NCI-H510A treated with DMSO at 0.1 percent for 48 hours (cell line): ENCODE measurements at regions not wholly inside any gene's neighbourhood (a gene's known extent, or its start where the extent isn't known, plus 50 kb on each side); places are given as distances from the start of the nearest gene placed in this dataset.
"Not testable (repeated sequence)": the region's sequence is repeated elsewhere in the genome, so short reads cannot be mapped to it uniquely, and the experiment has no call there.

ENCODE experiments used
- DNase-seq: peaks from one replicate; lab custom pipeline; 2025; lab: John Stamatoyannopoulos, UW

DNA sequence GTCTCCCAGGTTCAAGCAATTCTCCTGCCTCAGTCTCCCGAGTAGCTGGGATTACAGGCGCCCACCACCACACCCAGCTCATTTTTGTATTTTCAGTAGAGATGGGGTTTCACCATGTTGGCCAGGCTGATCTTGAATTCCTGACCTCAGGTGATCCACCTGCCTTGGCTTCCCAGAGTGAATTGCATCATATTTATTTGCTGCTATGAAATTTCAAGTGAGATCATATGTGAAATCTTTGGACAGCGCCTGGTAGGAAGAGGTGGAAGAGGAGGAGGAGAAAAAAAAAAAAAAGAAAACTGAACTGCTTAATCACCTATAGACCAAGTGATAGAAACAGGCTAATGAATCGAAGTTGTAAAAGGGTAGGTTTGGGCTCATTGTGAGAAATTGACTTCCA, 557.8 kb upstream of the C16orf82 start:
- not testable (repeated sequence) for DNase-seq

DNA sequence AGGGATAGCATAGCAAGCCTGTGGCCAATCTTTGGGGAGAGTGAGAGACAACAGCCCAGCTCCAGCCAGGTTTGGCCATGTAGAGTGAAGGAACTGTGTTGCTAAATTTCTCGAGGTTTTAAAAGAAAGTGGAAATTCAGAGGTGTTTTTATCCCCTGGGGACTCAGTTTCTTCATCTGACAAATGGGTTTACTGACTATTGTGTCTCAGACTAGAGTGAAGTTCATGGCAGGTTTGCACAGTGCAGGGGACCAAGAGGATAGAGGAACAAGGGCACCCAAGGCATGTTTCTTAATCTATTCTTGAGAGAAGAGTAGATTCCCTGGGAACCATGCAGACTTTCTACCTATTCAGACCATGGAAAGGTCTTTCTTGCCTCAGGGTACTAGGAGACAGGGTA, 555.8 kb upstream of the C16orf82 start:
- DNase-seq, result no peak

DNA sequence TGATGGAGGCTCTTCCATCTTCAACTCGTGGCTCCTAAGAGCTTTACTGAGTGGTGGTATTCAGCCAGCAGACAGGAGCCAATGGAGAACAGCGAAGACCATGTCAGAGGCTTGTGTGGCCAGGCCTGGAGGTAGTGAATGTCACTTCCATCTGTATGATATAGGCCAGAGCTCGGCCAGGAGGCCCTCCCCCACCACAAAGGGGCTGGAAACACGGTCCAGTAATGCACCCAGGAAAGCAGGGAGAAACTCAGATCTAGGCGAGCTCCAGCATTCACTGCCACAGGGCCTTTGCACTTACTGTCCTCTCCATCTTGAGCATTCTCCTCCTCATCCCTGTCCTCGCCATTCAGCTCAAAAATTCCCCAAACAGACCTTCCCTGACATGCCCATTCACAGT, 555.3 kb upstream of the C16orf82 start:
- no peak for DNase-seq

DNA sequence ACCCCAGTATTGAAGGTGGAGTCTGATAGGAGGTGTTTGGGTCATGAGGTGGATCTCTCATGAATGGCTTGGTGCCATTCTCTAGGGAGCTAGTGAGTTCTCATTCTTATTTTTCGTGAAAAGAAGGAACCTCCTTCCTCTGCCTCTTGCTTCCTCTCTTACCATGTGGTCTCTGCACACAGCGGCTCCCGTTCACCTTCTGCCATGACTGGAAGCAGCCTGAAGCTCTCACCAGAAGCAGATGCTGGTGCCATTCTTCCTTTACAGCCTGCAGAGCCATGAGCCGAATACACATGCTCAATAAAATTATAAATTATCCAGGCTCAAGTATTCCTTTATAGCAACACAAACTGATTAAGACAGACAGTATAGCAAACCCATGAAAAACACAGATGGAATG, 545.1 kb upstream of the C16orf82 start:
- DNase-seq, result no peak

DNA sequence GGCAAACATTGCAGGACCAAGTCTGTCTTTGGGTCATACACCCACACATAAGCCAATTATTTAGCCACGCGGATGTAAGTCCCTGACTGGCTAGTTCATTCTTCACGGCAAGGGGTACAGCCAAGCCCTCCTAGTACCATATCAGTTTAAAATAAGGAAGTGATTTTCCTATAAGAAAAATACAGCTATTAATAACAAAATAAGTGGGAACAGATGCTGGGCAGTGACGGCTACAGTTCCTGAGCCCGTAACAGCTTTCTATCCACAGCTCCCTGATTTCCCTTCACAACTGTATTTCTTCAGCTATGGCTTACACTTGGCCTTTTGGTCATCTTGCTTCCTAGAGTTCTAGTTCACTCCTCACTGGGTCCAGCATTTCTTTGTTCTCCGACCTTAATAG, 542.4 kb upstream of the C16orf82 start:
- DNase-seq, result no peak

DNA sequence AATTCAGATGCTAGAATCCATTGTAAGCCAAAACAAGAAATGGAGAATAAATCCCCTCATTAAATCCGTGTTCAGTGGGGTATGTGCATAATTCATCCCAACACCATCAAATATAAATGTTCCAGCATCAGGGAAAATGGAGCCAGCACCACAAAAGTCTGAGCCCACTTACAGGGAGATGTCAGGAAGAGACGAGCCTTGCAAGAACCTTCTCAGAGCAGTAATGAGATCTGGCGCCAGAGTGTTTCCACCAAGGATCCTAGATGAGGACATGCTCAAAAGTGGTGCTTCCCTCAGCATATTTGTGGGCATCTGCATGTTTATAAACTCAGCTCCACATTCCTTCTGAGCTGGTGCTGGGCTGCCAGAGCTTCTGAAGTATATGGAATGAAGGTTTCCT, 541.9 kb upstream of the C16orf82 start:
- DNase-seq, result no peak

DNA sequence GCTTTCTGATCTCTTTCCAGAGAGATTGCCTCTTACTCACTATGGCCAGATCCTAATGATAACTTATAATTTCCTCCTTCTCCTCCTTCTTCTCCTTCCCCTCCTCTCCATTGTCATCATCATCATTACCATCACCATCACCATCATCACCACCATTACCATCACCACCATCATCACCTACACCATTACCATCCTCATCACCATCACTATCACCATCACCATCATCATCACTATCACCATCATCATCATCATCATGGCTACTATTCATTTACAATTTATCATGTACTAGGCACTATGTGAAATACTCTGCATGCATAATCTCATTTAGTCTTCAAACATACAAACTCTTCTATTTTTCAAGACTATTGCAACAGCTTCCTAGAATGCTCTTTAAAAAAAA, 540.9 kb upstream of the C16orf82 start:
- DNase-seq, result no peak

DNA sequence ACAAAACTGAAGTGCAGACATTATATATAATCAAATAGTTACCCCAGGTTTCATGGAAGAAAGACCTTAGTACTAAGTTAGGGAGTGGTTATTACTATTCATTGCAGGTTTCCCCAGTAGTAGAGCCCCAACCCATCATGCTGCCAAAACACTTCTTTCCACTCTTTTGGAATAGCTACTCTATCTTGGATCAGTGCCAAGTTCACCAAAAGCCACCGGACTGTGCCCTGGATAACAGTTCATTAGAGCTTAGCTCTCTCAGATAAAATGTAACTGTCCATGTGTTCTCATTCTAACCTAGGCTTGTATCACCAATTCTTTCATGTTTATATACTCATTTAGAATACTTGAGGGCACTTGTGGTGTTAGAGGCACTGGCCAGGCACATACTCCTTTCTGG, 540.1 kb upstream of the C16orf82 start:
- peak; percentile 9 for DNase-seq

DNA sequence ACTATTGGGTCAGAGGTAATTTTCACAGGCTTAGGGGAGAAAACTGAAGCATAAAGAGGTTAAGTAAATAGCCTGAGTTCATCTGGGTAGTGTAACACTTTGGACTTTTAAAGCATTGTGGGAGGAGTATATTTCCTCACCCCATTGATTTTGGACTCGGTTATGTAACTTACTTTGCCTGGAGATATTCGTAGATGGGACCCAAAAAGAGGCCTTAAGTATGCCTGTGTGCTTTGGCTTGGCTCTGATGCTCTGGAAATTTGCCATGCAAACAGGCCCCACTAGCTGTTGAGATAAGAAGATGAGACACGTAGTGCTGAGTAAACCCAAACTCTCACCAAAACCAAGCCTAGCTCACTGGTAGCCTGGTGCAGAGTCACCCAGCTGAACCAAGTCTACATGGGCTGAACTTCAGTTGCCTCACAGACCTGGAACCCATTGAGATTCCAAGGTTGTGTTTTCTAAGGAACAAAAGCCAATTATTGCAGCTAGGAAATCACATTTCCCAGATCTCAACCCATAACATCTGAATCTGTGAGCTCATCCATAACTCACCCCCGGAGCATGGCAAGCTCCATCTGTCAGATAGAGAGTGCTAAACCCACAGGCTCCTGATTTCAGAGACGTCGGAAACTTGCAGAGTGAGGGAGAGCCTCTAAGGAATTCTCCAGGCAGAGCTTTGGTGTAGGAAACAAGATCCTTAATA, 536.0 kb upstream of the C16orf82 start:
- DNase-seq, result no peak

DNA sequence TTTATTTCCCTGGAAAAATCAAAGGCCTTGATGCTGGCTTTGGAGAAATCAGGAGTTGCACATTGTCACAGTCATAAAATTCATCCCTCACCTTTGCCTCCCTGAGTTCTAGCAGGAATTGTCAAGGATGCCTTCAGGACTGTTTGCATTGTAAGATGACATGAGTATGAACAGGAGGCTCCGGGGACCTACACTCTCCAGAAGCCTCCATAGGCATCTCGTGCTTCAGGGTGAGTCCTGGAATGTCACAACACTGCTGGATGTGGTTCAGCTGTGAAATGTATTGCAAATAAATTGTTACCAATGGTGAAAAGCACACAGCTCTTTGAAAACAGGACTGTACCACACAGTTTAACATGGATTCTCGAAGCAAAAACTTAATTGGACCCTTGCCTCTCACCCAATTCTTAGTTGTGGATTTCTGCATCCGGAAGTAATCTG, 535.4 kb upstream of the C16orf82 start:
- DNase-seq, result no peak

DNA sequence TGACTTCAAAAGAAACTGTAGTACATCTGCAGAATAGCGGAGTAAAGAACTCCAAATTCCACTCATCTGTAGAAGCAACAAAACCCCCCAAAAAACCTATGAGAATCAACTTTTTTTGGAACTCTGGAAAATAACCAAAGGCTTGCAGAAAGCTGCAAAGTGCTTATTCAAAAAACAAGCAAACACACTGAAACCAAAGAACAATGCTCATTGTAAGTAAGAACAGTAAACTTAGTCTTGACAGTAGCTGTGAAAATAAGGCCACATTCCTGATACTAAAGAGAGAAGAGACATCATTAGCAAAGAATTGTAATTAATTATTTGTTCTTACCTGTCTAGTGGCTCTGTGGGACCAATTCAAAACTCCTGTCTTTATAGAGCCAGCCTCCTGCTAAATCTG, 534.3 kb upstream of the C16orf82 start:
- DNase-seq, result no peak

DNA sequence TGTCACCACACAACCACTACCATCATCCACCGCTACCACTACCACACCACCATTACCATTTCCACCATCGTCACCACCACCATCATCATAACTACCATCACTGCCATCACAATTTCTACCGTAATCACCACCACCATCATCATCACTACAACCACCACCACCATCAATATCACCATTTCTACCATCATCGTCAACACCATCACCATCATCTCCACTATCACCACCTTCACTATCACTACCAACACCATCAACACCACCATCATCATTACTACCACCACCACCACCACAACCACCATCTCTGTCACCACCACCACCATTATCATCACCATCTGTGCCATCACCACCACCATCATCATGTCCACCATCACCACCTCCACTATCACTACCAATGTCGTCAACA, 524.5 kb upstream of the C16orf82 start:
- no peak for DNase-seq

DNA sequence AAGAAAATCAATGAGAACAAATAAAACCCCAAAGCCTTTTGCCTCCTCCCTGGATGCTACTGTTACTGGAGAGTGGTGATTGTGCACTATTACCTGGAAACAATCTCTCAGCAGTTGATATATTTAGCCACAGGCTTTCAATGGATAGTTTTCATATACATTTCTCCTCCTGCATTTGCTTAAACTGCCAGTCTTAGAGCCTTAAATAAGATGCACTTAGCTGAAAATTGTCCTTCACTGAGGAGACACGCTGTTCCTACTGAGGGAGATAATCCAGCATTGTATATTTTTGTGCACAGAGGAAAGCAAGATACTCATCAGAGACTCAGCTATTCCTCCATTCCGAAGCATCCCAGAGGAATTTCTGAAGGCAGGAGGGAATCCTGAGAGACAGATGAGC, 520.2 kb upstream of the C16orf82 start:
- no peak for DNase-seq

DNA sequence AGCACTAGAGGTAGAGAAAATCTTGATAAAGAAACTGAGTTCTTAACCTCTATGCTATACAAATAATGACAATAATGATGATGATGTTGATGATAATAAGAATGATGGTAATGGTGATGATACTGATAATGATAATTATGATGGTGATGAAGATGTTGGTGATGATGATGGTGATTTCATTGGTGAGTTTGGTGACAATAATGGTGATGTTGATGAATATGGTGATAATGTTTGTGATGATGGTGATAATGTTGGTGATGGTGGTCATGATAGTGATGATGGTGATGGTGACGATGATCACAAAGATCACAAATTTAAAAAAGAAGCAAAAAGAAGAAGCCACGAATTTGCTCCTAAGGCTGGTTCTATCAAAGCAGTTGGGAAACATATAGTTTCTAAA, 519.0 kb upstream of the C16orf82 start:
- DNase-seq, result no peak

DNA sequence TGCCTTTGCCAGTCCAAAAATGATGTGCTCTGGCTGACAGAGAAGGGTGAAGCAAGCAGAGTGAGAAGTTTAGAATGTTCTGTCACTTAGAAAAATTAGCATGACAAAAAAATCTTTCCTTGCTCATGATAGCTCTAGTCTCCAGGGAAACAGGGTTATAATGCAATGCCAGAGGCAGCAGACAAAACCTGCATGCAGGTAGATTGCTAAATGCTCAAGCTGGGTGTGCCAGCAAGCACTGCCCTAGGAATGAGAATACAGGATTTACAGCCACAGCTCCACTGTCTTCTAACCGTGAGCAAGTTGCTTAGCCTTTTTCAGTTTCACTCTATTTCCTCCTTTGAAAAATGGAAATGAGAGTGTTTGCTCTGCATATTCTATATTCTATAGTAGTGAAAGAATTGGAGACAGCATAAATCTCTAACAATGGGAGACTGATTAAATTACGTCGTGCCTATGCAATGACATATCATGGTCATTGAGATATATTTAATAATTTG, 516.6 kb upstream of the C16orf82 start:
- no peak for DNase-seq

DNA sequence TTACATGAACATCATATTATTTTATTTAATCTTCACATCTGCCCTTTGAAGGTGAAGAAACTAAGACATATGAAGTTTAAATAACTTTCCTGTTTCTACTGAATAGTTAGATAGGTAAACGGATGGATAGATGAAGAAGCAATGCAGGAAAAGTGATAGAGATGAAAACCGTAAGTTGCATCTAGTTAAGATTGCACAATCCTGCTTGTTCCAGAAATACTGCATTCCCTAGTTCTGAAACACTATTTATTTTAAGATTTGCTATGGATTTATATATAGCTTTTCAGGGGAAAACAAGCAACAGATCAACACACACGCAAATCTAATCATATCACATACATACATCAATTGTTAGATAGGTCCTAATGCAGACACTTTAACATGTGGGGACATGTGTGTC, 512.7 kb upstream of the C16orf82 start:
- DNase-seq, result no peak

DNA sequence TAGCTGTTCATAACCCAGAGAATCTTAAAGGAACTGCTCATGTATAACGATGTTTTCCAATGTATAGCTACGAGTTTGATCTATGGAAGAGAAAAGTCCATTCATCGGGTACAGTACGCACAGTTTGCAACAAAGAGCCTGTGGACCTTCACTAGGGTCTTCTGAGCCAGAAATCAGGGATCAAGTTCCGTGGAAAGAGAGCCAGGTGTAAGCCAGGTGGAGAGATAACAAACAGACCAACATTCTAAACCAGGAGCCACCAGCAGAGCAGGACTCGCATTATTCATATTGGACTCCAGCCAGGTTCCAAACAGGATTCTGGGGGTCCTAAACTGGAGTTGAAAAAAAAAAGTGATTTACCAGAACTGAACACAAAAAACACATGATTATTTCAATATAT, 505.4 kb upstream of the C16orf82 start:
- no peak for DNase-seq

DNA sequence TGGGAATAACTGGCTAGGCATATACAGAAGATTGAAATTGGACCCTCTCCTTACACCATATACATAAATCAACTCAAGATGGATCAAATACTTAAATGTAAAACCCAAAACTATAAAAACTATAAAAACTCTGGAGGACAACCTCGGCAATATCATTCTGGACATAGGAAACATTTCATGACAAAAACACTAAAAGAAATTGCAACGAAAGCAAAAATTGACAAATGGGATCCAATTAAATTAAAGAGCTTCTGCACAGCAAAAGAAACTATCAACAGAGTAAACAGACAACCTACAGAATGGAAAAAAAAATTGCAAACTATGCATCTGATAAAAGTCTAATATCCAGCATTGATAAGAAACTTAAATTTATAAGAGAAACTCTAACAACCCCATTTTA, 503.7 kb upstream of the C16orf82 start:
- DNase-seq, result no peak

DNA sequence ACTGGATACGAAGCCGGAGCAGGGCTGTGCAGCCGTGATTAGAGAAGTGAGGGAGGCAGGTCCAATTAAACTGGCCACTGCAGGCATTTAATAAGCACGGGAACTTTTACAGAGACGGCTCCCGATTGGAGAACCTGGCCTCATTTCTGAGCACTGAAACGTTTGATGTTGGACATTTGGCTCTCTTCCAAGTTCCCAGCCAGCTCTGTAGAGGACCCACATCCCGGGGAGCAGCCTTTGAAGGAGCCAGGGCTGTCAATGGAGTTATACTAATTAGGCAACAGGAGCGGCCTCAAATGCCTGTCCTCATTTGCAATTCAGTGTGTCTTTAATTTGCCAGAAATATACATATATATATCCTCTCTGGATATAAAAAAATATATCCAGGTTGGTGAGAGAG, 499.4 kb upstream of the C16orf82 start:
- DNase-seq, result peak; percentile 58

DNA sequence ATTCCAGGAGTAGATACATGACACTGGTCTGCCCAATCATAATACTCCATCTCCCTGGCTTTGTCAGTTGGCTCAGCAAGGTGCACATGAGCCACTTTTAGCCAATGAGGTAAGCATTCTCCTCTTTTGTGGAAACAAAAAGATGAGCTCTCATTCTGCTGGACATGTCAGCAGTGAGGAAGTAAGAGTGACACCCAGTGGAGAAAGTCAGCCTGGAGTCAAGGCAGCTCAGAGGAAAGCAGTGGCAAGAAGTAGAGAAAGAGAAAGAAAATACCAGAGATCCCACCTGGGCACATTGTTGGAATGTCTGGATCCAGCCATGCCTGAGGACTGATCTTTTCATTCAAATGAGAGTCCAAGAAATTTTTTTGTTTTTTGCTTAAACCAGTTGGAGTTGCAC, 496.9 kb upstream of the C16orf82 start:
- peak; percentile 74 for DNase-seq

DNA sequence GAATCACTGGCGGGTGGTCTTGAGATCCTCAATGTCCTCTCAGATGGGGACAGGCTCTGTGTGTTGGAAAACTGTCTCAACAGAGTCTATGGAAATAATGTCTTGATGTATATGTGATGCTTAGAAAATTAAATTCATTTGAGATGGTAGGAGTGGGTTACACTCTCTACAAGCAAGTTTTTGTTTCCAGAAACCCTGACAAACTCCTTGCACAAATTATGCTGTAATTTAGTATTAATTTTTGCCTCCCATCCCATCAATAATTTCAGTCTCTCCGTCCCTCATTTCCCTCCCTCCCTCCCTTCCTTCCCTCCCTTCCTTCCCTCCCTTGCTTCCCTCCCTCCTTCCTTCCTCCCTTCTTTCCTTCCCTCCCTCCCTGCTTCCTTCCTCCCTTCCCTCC, 488.0 kb upstream of the C16orf82 start:
- no peak for DNase-seq

DNA sequence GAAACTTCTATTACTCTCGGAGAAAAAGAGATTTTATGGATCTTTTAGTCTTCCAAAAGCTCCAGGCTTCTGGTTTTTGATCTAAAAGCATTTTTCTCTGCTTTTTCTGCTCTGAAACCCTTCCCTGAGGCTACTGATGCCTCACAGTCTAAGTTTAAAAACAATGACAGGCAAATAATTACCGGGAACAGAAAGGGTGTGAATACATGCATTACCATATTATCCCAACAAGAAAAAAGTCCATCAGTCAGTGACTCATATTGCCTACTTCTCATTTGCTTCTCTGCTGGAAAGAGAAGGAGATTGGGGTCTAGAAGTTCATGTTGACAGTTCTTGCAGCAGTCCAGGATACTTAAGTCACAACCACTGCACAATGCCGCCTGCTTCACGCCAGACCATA, 482.9 kb upstream of the C16orf82 start:
- DNase-seq, result no peak

DNA sequence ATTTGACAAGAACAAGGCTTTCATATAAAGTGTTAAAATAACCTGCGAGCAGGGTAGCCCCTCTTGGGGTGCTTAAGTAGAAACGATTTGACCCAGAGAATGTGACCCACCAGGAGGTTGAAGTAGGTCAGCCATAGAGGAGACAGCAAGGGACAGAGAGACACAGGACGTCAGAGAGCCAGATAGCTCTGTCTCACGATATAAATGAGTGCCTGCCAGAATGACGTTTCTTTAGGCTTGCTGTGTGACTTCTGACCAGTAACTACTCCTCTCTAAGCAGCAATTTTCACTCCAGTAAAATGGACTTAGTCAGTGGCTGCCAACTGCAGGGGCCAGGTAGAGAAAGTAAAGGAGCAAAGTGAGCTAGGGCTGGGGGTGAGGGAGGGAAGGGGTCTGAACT, 473.0 kb upstream of the C16orf82 start:
- no peak for DNase-seq

DNA sequence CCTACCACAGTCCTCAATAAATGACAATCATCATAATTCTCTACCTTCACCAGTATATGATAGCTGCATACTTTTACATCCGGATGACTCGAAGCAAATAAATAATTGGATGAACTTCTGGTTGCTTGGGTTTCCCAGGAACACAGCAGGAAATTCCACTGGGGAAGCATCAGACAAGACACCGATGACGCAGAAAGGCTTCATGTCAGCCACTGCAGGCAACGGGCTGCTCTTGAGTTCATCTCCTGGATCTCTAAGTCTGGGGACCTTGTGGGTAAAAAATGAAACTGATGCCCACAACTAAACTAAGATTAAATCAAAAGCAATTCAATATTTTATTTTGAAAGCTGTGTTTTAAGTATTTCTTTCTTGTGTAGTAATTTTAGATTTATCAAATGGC, 472.1 kb upstream of the C16orf82 start:
- DNase-seq, result no peak
